SJSA1 (cell line): ENCODE measurements at regions not wholly inside any gene's neighbourhood (a gene's known extent, or its start where the extent isn't known, plus 50 kb on each side); places are given as distances from the start of the nearest gene placed in this dataset.

ENCODE experiments used
- DNase-seq, 2 experiments: peaks; one replicate each; pipeline ENCODE4 v3.0.0-alpha.2; 2015 to 2020; ENCODE audit warnings: low spot score in 2 of 2, low read depth in 1 of 2
- H3K27ac ChIP-seq: fragments of 250-450 bp; sonication (Bioruptor Pico); 2 replicates; pipeline ENCODE4 v1.5.1; 2020; ENCODE audit warnings: mild to moderate bottlenecking, moderate library complexity
- H3K27me3 ChIP-seq: fragments of 250-450 bp; sonication (Bioruptor Pico); replicated peaks from 2 replicates; pipeline ENCODE4 v1.5.1; 2020; ENCODE audit warnings: mild to moderate bottlenecking, moderate library complexity
- H3K36me3 ChIP-seq: fragments of 250-450 bp; sonication (Bioruptor Pico); 2 replicates; pipeline ENCODE4 v1.5.1; 2020; ENCODE audit warnings: mild to moderate bottlenecking
- H3K4me1 ChIP-seq: fragments of 250-450 bp; sonication (Bioruptor Pico); replicated peaks from 2 replicates; pipeline ENCODE4 v1.6.1; 2021; ENCODE audit warnings: mild to moderate bottlenecking
- H3K4me3 ChIP-seq: fragments of 250-450 bp; sonication (Bioruptor Pico); 2 replicates; pipeline ENCODE4 v1.5.1; 2020; ENCODE audit warnings: mild to moderate bottlenecking
- H3K9me3 ChIP-seq: fragments of 250-450 bp; sonication (Bioruptor Pico); replicated peaks from 2 replicates; pipeline ENCODE4 v1.5.1; 2020; ENCODE audit warnings: mild to moderate bottlenecking

DNA sequence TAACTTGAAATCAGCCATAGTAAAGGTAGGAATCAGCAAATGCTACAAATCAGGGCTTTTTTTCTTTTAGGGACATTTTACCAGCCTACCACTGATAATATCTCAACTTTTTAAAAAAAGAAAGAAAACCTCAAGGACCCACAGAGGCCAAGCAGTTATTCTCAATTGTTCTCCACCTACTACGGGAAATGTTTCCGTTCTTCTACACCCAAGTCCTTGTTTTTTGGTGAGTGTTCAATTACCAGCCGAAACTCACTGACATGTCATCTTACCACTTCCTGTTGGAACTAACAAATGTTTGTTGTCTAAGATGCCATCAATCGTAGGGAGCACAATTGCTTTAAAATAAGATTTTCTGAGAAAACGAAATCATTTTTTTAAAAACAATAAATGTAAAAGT, 50.2 kb upstream of the CDK1 start:
- Histone ChIP-seq H3K4me1 (peaks cover 4% of the 10 kb centered on the region), H3K27me3 (peaks cover 5% of the 10 kb centered on the region), H3K4me3 (no peak overlapping the region), H3K9me3 (no peaks in the 10 kb centered on the region), H3K36me3 (no peaks in the 10 kb centered on the region), H3K27ac (no peak overlapping the region)
- DNase-seq: no peak

DNA sequence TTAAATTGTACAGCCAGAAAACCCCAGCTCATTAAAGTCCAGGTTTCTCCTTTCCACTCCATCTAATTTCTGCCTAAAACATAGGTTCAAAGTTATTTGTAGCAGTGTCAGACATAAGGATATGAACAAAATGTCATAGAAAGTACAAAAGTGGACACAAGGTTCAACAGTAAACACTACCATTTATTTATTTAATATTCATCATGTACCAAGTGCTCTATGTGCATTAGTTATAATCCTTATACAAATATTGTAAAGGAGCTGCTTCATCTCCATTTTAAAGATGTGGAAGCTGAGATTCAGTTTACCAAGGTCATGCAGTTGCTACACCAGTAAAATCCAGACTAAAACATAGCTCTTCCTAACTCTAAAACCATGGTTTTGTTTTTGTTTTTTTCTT, 52.0 kb upstream of the CDK1 start:
- Histone ChIP-seq H3K27ac (no peak overlapping the region), H3K4me1 (no peaks in the 10 kb centered on the region; the same call in 1 of the 2 replicates), H3K36me3 (no peaks in the 10 kb centered on the region), H3K9me3 (no peaks in the 10 kb centered on the region), H3K4me3 (no peak overlapping the region), H3K27me3 (no peaks in the 10 kb centered on the region)
- DNase-seq: no peak

DNA sequence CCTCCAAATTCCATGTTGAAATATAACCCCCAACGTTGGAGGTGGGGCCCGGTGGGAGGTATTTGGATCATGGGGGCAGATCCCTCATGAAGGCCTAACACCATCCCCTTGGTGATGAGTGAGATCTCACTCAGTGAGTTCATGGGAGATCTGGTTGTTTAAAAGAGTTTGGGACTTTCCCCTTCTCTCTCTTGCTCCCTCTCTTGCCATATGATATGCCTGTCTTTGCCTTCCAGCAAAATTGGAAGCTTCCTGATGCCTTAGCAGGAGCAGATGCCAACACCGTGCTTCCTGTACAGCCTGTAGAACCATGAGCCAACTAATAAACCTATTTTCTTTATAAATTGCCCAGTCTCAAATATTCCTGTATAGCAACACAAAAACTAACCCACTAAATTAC, 55.7 kb upstream of the CDK1 start:
- H3K36me3 ChIP-seq: no peaks in the 10 kb centered on the region
- H3K4me1 ChIP-seq: no peaks in the 10 kb centered on the region; the same call in 1 of the 2 replicates
- H3K9me3 ChIP-seq: no peaks in the 10 kb centered on the region
- H3K27me3 ChIP-seq: no peaks in the 10 kb centered on the region
- no peak for DNase-seq
- no peak overlapping the region for H3K27ac ChIP-seq
- H3K4me3 ChIP-seq: no peak overlapping the region

DNA sequence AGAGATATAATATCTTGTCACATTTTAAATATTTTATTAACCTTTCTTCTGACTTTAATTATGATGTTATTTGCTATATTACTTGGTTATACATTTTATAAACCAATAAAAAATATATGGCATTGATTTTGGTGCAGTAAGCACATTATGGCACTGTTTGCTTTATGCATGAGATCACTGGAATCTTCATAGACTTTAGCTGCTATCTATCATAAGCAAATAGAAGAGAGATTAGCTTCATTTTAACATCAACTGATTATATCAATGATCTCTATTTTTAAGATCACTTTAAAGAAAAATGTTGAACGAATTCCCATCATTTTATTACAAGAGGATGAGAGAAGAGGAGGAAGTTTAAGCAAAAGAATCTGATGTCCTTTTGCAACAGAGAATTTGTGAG, 58.6 kb upstream of the CDK1 start:
- H3K27ac ChIP-seq: no peak overlapping the region
- H3K4me3 ChIP-seq: no peak overlapping the region
- DNase-seq: no peak
- no peaks in the 10 kb centered on the region for H3K9me3 ChIP-seq
- H3K36me3 ChIP-seq: no peaks in the 10 kb centered on the region
- H3K27me3 ChIP-seq: no peaks in the 10 kb centered on the region
- H3K4me1 ChIP-seq: no peaks in the 10 kb centered on the region; the same call in 1 of the 2 replicates

DNA sequence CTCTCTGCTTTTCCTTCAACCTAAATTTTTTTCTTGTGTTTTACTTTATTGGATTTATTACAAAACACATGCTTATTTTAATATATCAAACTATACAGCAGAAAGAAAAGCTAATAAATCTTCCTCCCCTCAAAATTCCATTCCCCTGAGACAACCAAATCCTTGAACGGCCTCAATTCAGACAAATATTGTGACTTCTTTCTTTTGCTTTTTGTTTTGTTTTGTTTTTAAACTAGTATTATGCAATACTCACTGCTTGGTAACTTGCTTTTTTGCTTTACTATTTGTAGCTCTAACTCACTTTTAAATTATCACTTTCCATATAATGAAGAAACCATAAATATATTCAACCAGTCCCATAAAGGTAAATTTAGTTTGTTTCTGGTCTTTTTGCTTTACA, 59.4 kb upstream of the CDK1 start:
- peak in 1 of 2 experiments; percentile 40 for DNase-seq
- Histone ChIP-seq H3K4me3 (no peak overlapping the region), H3K36me3 (no peaks in the 10 kb centered on the region)

DNA sequence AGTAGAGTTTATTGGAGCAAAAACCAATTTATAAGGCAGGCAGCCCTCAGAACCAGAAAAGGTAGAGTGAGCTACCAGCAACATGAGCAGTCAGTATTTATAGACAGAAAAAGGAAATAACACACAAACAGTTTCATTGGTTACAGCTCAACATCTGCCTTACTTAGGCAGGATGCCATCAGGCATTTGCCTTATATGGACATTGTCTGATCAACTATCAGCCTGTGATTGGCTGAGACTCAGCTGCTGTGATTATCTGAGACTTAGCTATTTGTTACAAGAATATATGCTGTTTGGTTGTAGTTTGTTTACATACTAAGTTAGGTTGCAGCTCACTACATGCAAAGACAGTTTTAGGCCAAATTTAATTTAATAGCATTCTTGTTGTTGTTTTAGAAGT, 60.4 kb upstream of the CDK1 start:
- Histone ChIP-seq H3K27ac (no peak overlapping the region), H3K36me3 (no peaks in the 10 kb centered on the region), H3K4me3 (no peak overlapping the region), H3K27me3 (no peaks in the 10 kb centered on the region), H3K9me3 (no peaks in the 10 kb centered on the region), H3K4me1 (no peaks in the 10 kb centered on the region; the same call in 1 of the 2 replicates)
- DNase-seq: no peak

More for the DNA sequence above, 59.4 kb upstream of the CDK1 start:
- no peaks in the 10 kb centered on the region; the same call in 1 of the 2 replicates for H3K4me1 ChIP-seq
- H3K27me3 ChIP-seq: no peaks in the 10 kb centered on the region
- no peaks in the 10 kb centered on the region for H3K9me3 ChIP-seq
- H3K27ac ChIP-seq: no peak overlapping the region

DNA sequence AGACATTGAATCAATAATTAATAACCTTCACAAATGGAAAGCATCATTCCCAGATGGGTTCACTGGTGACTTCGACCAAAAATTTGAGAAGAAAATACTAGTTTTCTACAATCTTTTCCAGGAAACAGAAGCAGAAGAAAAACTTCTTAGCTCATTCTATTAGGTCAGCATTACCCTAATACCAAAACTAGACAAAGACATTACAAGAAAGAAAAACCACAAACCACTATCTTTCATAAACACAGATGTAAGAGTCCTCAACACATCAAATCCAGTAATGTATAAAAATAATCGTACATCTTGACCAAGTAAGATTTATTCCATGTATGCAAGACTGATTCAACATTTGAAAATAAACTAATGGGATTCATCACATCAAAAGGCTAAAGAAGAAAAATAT, 64.0 kb upstream of the CDK1 start:
- Histone ChIP-seq H3K36me3 (no peaks in the 10 kb centered on the region), H3K4me3 (no peak overlapping the region), H3K4me1 (no peaks in the 10 kb centered on the region; the same call in 1 of the 2 replicates), H3K27ac (no peak overlapping the region), H3K27me3 (no peaks in the 10 kb centered on the region), H3K9me3 (no peaks in the 10 kb centered on the region)
- no peak for DNase-seq

DNA sequence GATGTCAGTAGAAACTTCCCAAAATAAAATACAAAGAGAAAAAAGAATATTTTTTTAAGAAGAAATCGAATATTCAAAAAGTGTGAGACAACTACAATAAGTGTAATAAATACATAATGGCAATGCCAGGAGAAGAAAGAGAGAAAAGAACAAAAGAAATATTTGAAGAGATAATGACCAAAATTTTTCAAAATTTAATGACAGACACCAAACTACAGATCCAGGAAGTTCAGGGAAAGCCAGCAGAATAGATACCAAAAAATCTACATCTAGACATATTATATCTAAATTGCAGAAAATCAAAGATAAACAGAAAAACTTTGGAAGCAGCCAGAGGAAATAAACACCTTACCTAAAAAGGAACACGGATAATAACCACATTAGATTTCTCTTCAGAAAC, 66.8 kb upstream of the CDK1 start:
- H3K4me1 ChIP-seq: no peaks in the 10 kb centered on the region
- H3K27ac ChIP-seq: no peak overlapping the region
- DNase-seq: no peak
- H3K27me3 ChIP-seq: no peaks in the 10 kb centered on the region
- no peaks in the 10 kb centered on the region for H3K36me3 ChIP-seq
- no peak overlapping the region for H3K4me3 ChIP-seq
- no peaks in the 10 kb centered on the region for H3K9me3 ChIP-seq

DNA sequence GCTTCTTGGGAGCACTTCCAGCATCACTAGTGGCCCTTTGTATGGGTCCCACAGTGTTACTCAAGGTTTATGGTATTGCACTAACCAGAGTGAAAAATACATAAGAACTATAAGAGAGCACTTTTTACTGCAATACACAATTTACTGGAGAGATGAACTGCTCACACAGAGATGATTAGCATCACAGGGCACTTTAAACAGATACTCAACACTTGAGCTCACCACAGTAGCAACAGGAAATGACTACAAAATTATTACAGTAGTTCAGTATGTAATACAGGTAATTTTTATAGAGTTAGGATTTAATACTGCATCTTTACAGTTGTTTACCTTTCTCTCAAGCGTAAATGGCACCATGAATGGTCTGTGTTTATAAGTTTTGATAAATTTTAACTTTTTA, 68.2 kb upstream of the CDK1 start:
- no peaks in the 10 kb centered on the region for H3K27me3 ChIP-seq
- H3K9me3 ChIP-seq: no peaks in the 10 kb centered on the region
- H3K4me1 ChIP-seq: no peaks in the 10 kb centered on the region
- H3K27ac ChIP-seq: no peak overlapping the region
- DNase-seq: no peak
- H3K4me3 ChIP-seq: no peak overlapping the region
- H3K36me3 ChIP-seq: no peaks in the 10 kb centered on the region

DNA sequence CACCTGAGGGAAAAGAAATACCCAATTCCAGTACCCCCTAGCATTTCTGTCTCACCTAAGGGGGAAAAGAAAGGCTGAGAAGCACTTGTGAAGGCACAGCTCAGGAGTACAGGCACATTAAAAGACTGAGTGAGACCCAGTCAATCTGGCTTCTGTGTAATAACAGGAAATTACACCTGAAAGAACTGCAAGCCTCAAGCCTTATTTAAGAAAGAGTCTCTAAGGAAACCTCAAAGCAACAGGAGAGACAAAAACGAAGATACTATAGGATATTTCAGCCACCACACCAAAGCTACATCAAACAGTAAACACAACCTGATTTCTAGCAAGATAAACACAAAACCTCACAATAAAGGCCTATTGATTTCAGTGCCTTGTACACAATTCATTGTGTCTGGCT, 69.6 kb upstream of the CDK1 start:
- DNase-seq: no peak
- no peaks in the 10 kb centered on the region for H3K27me3 ChIP-seq
- H3K4me1 ChIP-seq: no peaks in the 10 kb centered on the region
- H3K36me3 ChIP-seq: no peaks in the 10 kb centered on the region
- H3K9me3 ChIP-seq: no peaks in the 10 kb centered on the region
- H3K27ac ChIP-seq: no peak overlapping the region
- H3K4me3 ChIP-seq: no peak overlapping the region

DNA sequence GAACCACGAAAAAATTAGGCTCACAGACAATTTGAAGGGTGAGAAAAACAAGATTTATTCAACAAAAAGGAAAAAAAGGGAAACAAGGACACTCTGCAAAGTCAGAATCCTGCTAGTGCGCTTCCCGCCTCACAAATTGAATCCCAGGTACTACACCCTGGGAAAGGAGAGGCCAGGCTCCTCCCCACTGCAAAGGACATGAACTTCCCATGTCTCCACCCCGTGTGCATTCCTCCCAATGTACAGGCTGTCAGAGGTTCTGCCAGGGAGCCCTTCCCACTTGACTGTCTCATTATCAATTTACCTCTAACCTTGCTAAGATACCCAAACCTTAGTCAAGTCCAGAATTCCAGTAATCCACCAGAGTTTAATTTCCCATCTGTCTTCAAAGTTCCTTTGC, 70.4 kb upstream of the CDK1 start:
- Histone ChIP-seq H3K36me3 (no peaks in the 10 kb centered on the region), H3K27ac (no peak overlapping the region), H3K9me3 (no peaks in the 10 kb centered on the region), H3K4me1 (no peaks in the 10 kb centered on the region), H3K27me3 (no peaks in the 10 kb centered on the region), H3K4me3 (no peak overlapping the region)
- DNase-seq: no peak

DNA sequence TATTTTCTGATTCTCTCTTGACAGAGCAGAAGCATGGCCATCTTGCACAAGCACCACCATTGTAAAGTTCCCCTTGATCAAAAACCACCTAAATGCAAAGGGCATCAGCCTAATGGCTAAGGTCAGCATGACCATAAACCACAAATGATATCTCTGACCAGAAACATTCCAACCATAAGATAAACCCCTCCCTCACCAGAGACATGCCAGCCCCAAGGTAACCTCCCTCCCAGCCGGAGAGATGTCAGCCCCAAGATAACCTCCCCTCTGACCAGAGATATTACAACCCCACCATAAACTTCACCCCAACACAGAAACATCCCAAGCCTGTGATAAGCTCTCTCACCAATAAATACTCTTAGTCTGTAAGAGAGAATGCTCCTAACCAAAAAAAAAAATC, 72.1 kb upstream of the CDK1 start:
- Histone ChIP-seq H3K4me1 (no peaks in the 10 kb centered on the region), H3K27me3 (no peaks in the 10 kb centered on the region), H3K36me3 (no peaks in the 10 kb centered on the region), H3K9me3 (no peaks in the 10 kb centered on the region), H3K27ac (no peak overlapping the region), H3K4me3 (no peak overlapping the region)
- no peak for DNase-seq

DNA sequence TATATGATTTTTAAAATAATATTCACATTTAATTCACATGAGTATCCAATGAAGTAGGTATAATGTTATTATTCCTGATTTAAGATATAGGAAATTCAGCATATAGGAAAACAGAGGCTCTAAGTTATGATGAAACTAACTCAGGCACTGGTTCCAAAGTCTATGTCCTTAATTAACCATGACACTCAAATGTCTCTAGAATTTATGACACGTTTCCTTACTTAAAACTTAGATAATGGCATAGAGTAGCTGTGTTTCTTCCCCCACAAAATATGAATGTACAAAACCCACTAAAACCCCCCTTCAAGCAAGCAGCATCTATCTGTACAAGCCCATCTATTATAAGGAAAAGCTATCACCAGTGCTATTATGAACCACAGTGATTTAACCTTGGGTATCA, 72.9 kb upstream of the CDK1 start:
- no peaks in the 10 kb centered on the region for H3K9me3 ChIP-seq
- H3K36me3 ChIP-seq: no peaks in the 10 kb centered on the region
- H3K27me3 ChIP-seq: no peaks in the 10 kb centered on the region
- H3K4me1 ChIP-seq: no peaks in the 10 kb centered on the region
- DNase-seq: no peak
- no peak overlapping the region for H3K4me3 ChIP-seq
- no peak overlapping the region for H3K27ac ChIP-seq

DNA sequence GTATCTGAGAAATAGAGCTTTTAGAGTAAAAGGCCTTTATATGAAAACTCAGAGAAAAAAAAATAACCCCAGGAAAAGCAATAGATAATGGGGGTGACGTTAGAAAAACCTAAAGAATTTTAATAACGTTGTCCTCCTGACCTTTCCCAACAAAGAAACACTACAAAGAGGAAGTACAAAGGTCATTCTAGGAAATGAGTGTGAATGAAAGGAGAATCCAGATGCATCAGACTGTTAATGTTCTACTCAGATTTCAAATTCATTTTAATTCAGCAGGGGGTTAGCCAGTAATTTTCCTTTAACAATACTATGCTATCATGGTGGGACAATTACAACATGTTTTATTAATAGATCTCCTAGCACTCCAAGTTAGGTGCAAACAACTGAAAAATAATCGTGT, 73.8 kb upstream of the CDK1 start:
- H3K36me3 ChIP-seq: no peaks in the 10 kb centered on the region
- no peak overlapping the region for H3K27ac ChIP-seq
- no peak overlapping the region for H3K4me3 ChIP-seq
- no peaks in the 10 kb centered on the region for H3K9me3 ChIP-seq
- no peaks in the 10 kb centered on the region for H3K27me3 ChIP-seq
- no peaks in the 10 kb centered on the region for H3K4me1 ChIP-seq
- DNase-seq: no peak

DNA sequence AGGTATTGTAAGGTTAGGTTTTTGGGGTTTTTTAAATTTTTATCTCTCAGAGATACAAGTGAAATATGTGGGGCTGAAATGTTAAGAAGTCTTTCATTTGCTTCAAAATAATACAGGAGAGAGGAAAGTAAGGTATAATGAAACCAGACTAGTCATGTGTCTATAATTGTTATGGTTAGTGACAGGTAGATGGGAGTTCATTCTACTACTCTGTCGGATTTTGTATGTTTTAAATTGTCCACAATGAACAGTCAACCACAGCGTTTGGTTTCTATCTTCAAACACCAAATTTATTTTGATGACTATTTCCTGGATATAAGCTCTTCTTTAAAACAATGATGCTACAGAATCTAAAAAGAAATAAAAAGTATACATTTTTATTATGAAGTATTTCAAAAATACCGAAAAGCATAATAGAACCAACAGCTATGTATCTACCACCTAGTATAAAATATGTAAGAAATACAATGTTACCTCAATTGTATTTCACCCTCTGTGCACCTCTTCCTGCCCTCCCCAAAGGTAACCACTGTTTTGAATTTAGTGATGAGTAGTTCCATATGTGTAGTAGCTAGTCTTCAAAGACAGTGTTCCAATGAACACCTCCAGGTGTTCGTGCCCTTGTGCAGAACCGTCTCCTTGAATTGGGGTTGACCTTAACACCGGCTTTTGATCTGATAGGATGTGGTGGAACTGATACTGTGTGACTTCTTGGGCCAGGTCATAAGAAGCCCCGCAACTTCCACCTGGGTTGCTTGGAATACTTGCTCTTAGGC, 74.8 kb upstream of the CDK1 start:
- Histone ChIP-seq H3K36me3 (no peaks in the 10 kb centered on the region), H3K4me3 (no peak overlapping the region), H3K27ac (no peak overlapping the region), H3K4me1 (no peaks in the 10 kb centered on the region), H3K27me3 (no peaks in the 10 kb centered on the region), H3K9me3 (no peaks in the 10 kb centered on the region)
- DNase-seq: no peak
